NCI-H1436 treated with DMSO at 0.1 percent for 48 hours (cell line): ENCODE measurements at regions not wholly inside any gene's neighbourhood (a gene's known extent, or its start where the extent isn't known, plus 50 kb on each side); places are given as distances from the start of the nearest gene placed in this dataset.

Experiments
- DNase-seq: peaks from one replicate; lab custom pipeline; 2025; lab: John Stamatoyannopoulos, UW

- DNase-seq: no peak
Observed at GRCh38 chr13:99911965-99912566, 59.5 kb downstream of the ZIC5 start.

- no peak for DNase-seq
Observed at GRCh38 chr13:99911069-99911964, 60.2 kb downstream of the ZIC5 start.

- DNase-seq: no peak
Observed at GRCh38 chr13:99909836-99910619, 61.5 kb downstream of the ZIC5 start.

GRCh38 chr13:99909097-99909835 lies 62.3 kb downstream of the ZIC5 start:
- DNase-seq: no peak

GRCh38 chr13:99908140-99908803 lies 63.3 kb downstream of the ZIC5 start:
- DNase-seq: no peak

DNA sequence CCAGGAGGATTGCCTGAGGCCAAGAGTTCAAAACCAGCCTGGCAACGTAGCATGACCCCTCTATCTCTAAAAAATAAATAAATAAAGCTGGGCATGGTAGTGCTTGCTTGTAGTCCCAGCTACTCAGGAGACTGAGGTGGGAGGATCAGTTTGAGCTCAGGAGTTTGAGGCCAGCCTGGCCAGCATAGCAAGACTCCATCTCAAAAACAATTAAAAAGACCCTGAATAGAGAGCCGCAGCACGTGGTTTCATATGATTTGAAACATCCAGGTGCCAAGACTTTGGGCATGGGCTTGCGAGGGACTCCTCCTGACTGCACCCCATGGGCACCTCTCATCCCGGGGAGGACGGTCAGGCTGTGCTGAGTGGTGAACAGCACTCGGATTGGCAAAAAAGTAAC lies 63.9 kb downstream of the ZIC5 start:
- no peak for DNase-seq

- DNase-seq: no peak
Observed at GRCh38 chr13:99907038-99907437, 64.5 kb downstream of the ZIC5 start.

GRCh38 chr13:99905814-99906213 lies 65.8 kb downstream of the ZIC5 start:
- DNase-seq: no peak

GRCh38 chr13:99905224-99905623 lies 66.3 kb downstream of the ZIC5 start:
- no peak for DNase-seq

DNA sequence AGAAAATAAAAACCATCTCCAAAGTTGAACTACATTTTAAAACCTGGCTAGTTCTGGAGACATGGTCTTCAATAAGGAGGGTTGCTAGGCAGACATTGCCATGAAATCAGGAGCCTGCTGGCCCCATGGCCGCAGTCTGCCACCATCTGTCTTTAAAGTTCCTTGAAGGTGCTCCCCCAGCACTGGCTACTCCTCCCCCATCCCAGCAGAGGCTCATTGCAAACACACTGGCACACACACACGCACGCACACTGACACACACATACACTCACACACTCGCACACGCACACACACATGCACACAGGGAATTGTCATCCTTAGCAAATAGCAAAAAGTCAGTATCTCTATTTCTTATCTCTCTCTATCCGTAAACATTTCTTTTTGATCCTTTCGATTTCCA lies 68.4 kb downstream of the ZIC5 start:
- DNase-seq: no peak

GRCh38 chr13:99902657-99903056 lies 68.9 kb downstream of the ZIC5 start:
- no peak for DNase-seq

DNA sequence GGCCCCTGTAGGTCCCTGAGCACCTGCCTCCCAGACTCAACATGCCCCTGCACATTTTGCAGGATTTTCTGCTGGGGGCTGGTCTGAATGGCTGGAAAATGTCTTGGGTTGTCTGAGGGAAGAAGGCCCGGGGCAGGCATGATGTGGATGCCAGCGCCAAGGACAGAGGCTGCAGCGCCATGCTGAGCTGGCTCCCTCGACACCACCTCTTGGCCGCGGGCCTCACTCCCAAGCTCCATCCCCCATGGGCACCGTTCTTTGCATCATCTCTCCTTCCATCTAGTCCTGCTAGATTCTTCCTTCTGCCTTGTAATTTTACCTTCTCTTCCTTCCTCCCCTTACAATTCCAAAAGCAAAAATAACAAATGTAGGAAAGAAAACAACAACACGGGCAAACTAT lies 70.6 kb downstream of the ZIC5 start:
- DNase-seq: no peak

DNA sequence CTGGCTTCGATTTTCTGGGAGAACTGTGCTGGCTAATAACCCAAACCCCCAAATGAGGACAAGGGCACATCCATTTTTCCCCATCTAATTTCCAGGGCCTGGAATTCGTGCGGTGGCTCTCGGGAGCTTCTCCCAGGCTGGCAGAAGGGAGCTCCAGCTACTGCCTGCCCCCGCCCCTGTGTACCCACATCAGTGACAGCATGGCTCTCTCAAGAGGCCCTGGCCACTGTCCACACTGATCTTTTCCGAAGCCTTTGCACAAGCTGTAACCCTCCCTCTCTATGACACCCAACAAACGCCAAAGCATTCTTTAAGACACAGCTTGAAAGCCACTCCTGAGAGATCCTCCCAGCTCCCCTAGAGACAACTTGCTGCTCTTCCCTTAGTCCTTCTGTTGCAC lies 73.1 kb downstream of the ZIC5 start:
- DNase-seq: no peak

- DNase-seq: no peak
Observed at GRCh38 chr13:99897076-99897440, 74.5 kb downstream of the ZIC5 start.

DNA sequence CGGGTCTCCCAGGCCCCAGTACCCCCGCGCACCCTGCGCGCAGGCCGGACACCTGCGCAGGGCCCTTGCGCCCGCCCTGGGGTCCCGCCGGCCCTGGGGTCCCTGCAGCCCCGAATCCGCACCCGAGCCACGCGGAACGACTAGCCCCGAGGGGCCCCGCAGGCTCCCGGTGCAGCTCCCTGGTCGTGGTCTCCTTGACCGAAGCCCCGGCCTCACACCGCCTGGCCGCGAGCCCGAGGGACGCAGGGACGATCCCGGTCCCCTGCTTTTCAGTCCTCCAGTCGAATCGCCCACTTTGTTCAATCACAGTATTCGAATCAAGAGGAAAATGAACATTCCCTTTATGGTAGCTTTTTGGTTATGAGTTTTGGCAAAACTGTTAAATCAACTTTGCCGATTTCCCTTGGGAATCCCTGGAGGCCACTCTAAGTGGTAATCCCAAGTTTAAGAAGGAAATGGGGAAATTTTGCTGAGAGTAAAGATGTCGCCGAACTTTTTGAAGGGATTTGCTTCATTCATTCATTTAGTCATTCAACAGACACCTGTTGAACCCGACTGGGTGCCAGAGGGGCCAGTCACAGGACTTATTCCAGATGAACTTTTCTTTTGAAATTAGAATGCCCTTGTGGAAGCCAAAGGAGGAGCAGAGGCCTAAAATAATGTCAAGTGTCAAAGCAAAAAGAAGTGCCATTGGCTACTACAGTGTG lies 75.0 kb downstream of the ZIC5 start:
- DNase-seq: no peak

DNA sequence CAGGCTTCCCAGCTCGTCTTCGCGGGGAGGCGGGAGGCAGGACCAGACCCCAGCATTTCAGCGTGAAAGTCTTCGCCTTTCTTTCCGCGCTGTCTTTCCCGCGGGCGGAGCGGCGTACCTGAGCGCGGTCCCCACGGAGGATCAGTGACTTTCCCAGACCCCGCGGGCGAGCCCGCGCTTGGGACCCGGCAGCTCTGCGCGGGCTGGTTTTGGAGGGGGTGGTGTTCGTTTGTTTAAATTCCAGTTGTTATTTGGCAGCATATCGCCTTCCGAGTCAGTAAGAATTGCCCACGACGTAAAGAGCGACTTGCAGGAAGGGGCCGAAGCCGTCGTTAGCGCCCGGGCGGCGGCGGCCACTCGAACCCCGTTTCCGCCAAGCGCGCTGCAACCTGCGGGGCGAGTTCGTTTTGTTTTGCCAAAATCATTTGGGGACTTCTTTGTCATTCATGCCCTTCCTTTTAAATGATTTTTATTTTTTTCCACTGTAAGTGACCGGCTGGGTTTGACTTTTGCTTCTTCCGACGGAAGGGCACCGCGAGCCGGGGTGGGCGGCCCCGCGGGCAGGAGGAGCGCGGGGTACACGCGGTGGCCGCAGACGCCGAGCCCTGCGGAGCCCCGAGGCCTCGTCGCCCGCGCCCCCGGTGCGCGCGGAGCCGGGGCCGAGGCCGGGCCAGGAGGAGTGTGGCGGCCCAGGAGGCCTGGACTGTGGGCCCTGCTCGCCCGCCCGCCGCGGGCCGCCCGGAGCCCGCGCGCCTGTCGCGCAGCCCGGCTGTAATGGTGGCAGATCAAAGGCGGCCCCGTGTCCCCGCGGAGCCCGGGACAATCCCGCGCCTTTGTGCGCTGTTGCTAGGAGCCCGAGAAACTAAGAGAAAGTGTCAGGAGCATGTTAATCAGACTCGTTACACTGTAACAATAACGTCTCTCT lies 75.9 kb downstream of the ZIC5 start:
- DNase-seq: no peak

DNA sequence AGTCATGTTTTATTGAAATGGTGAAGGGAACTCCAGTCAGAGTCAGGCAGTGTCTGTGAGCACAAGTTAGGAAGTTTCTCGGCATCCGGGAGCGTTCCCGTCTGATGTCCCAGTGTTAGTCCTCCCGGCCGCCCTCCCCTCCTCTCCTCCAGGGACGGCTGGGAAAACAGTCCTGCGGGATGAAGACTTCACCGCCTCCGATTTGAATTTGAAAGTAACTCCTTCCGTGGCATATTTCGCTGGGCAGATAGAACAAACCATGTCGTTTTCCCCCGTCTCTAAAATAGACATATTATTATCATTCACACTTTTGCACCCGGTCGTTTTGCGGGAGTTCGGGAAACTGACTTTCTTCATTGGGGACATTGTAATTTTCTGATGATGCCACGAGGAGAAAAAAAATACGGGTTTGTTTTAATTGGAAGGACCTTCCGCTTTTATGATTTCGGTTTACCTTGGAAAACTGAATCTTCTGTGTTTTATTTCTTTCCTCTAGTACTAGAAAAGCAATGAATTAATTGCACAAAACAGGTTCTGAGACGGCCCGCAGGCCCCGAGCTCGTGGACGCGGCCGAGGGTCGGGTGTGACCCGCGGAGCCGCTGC lies 76.6 kb downstream of the ZIC5 start:
- DNase-seq: no peak

DNA sequence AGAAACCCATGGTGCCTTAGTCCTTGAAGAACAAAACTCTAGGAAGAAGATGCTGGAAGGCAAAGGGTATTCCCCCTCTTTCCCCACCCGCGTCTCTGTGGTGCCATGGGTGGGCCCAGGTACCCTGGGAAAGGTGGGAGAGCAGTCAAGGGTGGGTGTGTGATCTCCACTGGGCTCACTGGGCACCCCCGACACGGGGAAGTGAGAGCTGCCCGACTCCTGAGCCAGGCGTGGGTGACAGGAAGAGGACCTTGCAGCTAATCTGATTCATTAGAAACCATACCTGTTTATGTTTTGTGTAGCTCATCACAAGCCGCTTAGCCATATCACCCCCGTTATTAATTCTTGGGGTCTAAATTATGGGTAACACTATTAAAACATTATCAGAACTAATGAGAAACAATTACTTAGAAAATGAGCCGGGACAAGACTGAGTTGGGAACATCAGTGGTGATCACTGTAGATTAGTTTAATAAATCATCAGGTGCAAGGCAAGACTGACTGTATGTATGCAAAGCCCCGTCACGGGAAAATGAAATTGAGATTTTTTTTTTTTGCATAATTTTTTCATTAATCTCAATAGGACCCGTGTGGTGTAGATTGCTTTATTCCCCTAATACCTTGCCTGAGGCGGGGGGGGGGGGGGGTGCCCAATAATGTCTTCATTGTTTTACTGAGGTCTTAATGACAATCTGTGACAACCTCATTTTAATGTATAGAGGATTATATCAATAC lies 77.3 kb downstream of the ZIC5 start:
- no peak for DNase-seq

DNA sequence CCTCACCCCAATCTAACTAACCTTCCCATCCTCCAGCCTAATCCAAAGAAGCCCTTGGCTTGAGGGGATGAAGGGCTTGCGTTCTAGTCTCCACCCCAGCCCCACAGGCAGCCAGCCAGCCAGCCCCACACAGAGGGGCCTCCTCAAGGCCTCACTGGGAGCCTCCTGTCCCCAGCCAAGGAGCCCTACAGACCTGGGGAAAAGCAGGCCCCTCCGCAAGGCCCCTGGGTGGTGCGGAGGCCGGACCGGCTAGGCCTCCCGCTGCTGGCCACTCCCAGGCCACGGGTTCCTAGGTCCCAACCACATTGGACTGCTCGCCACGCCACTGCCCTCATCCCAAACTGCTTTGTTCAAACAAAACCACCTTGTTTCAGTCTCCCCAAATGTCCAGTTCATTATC lies 78.0 kb downstream of the ZIC5 start:
- no peak for DNase-seq
